HepG2 (cell line): ENCODE measurements at regions not wholly inside any gene's neighbourhood (a gene's known extent, or its start where the extent isn't known, plus 50 kb on each side); places are given as distances from the start of the nearest gene placed in this dataset.

Experiments
- HOXA7 ChIP-seq: sonication (generic); formaldehyde crosslinking; IDR thresholded peaks from 2 replicates; pipeline ENCODE4 v1.8.1; 2022; ENCODE audit warnings: mild to moderate bottlenecking, missing genetic modification reagents, moderate library complexity
- MAZ ChIP-seq, 2 experiments: sonication (generic) in 1 of 2; formaldehyde crosslinking in 1 of 2; IDR thresholded peaks; 2 replicates each; pipeline versions ENCODE4 v1.5.0 to v1.6.1; 2012 to 2020; ENCODE audit warnings: low read depth in 2 of 2, mild to moderate bottlenecking in 2 of 2, borderline replicate concordance in 1 of 2, improper control_type of control experiment in 1 of 2, low read length in 1 of 2, missing genetic modification reagents in 1 of 2, moderate library complexity in 1 of 2
- NFATC3 ChIP-seq: sonication (generic); formaldehyde crosslinking; IDR thresholded peaks from 2 replicates; pipeline ENCODE4 v1.5.1; 2020; ENCODE audit warnings: mild to moderate bottlenecking, missing genetic modification reagents
- REPIN1 ChIP-seq: sonication (generic); formaldehyde crosslinking; IDR thresholded peaks from 2 replicates; pipeline ENCODE4 v1.8.0; 2022; ENCODE audit warnings: missing genetic modification reagents, low read depth, mild to moderate bottlenecking, borderline replicate concordance
- U2AF2 ChIP-seq: fragments of 200-400 bp; formaldehyde crosslinking; IDR thresholded peaks from 2 replicates; pipeline ENCODE4 v1.6.1; 2017; ENCODE audit warnings: low read depth, mild to moderate bottlenecking, low read length
- ZFP37 ChIP-seq: sonication (generic); formaldehyde crosslinking; IDR thresholded peaks from 2 replicates; pipeline ENCODE4 v1.4.0; 2020; ENCODE audit warnings: missing genetic modification reagents, borderline replicate concordance
- TF ChIP-seq, protein P1 (sequence below): sonication (generic); formaldehyde crosslinking; IDR thresholded peaks from 2 replicates; pipeline ENCODE4 v1.4.0; 2020; ENCODE audit warnings: mild to moderate bottlenecking, missing genetic modification reagents
- TF ChIP-seq, protein P2 (sequence below): IDR thresholded peaks from 2 replicates; pipeline ENCODE4 v1.6.1; 2016; ENCODE audit warnings: low read depth, control low read depth

DNA sequence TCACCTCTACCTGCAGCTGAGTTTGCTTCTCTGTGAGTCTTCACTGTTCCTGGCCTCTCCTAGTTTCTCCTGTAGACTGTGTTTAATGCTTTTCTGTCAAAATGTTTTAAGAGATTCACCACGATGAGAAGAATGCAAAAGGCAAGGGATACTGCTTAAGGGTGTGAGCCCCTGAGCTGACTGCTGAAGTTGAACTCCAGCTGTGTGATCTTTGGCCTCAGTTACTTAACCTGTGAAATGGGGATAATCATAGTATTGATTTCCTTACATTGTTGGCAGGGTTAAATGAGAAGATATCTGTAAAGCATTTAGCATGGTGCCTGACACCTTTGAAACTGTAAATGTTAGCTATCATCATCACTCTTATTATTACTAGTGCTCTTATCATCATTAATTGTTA is 230.2 kb upstream of the MYLIP start:
- TF ChIP-seq REPIN1 (CRISPR knock-in tag) (no peak), ZFP37 (CRISPR knock-in tag) (no peak), U2AF2 (no peak), MAZ (IDR thresholded peaks at IDR 0.05; ENCODE audit: borderline replicate concordance, low read depth, low read length) (no peak), MAZ (CRISPR knock-in tag; IDR thresholded peaks at IDR 0.05; ENCODE audit: low read depth) (no peak), NFATC3 (CRISPR knock-in tag) (no peak), HOXA7 (CRISPR knock-in tag) (no peak)
- TF ChIP-seq, protein P1, sequence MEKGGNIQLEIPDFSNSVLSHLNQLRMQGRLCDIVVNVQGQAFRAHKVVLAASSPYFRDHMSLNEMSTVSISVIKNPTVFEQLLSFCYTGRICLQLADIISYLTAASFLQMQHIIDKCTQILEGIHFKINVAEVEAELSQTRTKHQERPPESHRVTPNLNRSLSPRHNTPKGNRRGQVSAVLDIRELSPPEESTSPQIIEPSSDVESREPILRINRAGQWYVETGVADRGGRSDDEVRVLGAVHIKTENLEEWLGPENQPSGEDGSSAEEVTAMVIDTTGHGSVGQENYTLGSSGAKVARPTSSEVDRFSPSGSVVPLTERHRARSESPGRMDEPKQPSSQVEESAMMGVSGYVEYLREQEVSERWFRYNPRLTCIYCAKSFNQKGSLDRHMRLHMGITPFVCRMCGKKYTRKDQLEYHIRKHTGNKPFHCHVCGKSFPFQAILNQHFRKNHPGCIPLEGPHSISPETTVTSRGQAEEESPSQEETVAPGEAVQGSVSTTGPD = no peak
- TF ChIP-seq, protein P2, sequence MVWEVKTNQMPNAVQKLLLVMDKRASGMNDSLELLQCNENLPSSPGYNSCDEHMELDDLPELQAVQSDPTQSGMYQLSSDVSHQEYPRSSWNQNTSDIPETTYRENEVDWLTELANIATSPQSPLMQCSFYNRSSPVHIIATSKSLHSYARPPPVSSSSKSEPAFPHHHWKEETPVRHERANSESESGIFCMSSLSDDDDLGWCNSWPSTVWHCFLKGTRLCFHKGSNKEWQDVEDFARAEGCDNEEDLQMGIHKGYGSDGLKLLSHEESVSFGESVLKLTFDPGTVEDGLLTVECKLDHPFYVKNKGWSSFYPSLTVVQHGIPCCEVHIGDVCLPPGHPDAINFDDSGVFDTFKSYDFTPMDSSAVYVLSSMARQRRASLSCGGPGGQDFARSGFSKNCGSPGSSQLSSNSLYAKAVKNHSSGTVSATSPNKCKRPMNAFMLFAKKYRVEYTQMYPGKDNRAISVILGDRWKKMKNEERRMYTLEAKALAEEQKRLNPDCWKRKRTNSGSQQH (CRISPR knock-in tag) = no peak
